ENCODE measurements at regions not wholly inside any gene's neighbourhood (a gene's known extent, or its start where the extent isn't known, plus 50 kb on each side); places are given as distances from the start of the nearest gene placed in this dataset.

DNA sequence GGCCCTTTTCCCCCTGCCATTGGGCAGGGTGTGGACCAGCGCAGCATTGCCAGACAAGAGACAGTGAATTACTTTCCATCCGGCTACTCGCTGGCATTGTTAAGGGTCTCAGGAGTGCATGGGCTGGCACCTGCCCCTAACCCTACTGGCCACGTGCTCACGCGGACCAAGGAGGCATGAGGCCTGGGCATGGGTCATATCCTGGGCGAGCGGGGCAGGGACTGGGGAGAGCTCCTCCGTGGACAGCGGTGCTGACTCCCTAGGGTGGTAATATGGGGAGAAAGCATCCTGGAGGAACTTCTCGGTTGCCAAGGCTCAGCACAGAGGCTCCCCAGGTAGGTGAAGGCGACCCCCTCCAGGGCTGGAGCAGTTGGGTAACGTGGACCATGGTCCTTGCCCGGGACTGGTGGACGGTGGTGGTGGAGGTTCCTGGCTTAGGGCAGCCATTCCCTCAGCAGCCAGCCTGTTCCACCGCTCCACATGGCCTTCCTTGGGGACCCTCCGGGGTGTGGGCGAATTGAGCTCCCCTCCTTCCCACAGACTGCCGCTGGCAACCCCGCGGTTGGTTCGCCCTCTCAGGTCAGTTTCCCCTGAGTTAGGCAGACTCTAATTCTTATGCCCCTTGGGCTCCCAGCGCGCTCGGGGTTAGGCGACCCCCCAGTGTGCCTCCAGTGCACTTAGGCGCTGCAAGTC, 465.1 kb downstream of the SLITRK5 start:
- TF ChIP-seq POLR2AphosphoS5 (IDR thresholded peaks at IDR 0.05): no peak
- TF ChIP-seq EP300 (IDR thresholded peaks at IDR 0.05; ENCODE audit: low read depth): no peak
- TF ChIP-seq, protein P1, sequence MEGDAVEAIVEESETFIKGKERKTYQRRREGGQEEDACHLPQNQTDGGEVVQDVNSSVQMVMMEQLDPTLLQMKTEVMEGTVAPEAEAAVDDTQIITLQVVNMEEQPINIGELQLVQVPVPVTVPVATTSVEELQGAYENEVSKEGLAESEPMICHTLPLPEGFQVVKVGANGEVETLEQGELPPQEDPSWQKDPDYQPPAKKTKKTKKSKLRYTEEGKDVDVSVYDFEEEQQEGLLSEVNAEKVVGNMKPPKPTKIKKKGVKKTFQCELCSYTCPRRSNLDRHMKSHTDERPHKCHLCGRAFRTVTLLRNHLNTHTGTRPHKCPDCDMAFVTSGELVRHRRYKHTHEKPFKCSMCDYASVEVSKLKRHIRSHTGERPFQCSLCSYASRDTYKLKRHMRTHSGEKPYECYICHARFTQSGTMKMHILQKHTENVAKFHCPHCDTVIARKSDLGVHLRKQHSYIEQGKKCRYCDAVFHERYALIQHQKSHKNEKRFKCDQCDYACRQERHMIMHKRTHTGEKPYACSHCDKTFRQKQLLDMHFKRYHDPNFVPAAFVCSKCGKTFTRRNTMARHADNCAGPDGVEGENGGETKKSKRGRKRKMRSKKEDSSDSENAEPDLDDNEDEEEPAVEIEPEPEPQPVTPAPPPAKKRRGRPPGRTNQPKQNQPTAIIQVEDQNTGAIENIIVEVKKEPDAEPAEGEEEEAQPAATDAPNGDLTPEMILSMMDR (IDR thresholded peaks at IDR 0.05): no peak
- no peak for TF ChIP-seq POLR2A (IDR thresholded peaks at IDR 0.05)
